Upper lobe of right lung (tissue), 1 donor: ENCODE measurements at regions not wholly inside any gene's neighbourhood (a gene's known extent, or its start where the extent isn't known, plus 50 kb on each side); places are given as distances from the start of the nearest gene placed in this dataset.

ENCODE experiments used
- ATAC-seq: fragments of 200-7000 bp; cut with Tn5 transposase; one replicate; pipeline ENCODE4 v1.9.1; 2020; ENCODE audit warnings: mild to moderate bottlenecking, moderate library complexity
- DNase-seq: peaks from one replicate; pipeline ENCODE4 v3.0.0-alpha.2; 2020
- H3K27ac ChIP-seq: fragments of 200-600 bp; one replicate; pipeline ENCODE4 v1.8.0; 2022
- H3K27me3 ChIP-seq: fragments of 200-600 bp; one replicate; pipeline ENCODE4 v1.8.0; 2022; ENCODE audit warnings: mild to moderate bottlenecking
- H3K36me3 ChIP-seq: fragments of 200-600 bp; one replicate; pipeline ENCODE4 v1.8.0; 2022
- H3K4me1 ChIP-seq: fragments of 200-600 bp; one replicate; pipeline ENCODE4 v1.8.0; 2022
- H3K4me3 ChIP-seq: fragments of 200-600 bp; one replicate; pipeline ENCODE4 v1.8.0; 2022; ENCODE audit warnings: mild to moderate bottlenecking
- H3K9me3 ChIP-seq: fragments of 200-600 bp; one replicate; pipeline ENCODE4 v1.8.0; 2022
- intact Hi-C: fragments of 100-400 bp; cut with DNase I; formaldehyde crosslinking; loops from one replicate; pipeline ENCODE4 v1.11.0; 2022
- TF ChIP-seq, protein P1 (sequence below): fragments of 200-600 bp; IDR thresholded peaks from one replicate; pipeline ENCODE4 v1.8.0; 2022; ENCODE audit warnings: antibody characterized with exemption
- donor health status: DM: no; HTN: yes; CAD: no; lungs with severe emphysema.

DNA sequence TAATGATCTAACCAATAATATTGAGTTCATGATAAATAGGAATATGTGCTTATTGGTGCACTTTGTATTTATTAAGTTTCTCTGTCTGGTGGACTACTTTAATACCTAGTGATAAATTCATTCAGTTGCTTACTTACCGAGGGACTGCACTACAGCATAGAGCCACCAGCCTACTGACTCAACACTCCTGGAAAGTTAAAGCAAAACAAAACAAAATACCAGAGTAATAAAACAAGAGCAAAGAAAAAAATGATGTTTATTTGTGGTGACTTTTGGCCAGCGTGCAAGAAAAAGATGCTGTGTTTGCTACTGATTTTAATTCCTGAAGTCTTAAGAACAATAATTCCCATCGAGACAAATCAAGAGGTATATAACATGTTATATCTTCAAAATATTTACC lies 586.3 kb downstream of the PLA2G4A start:
- Histone ChIP-seq H3K4me3 (no peak overlapping the region), H3K4me1 (no peaks in the 10 kb centered on the region), H3K27me3 (no peaks in the 10 kb centered on the region), H3K9me3 (no peaks in the 10 kb centered on the region), H3K36me3 (no peaks in the 10 kb centered on the region), H3K27ac (no peak overlapping the region)
- DNase-seq (no peak), ATAC-seq (no peak)
- intact Hi-C loops, result no loop called here
- TF ChIP-seq, protein P1, sequence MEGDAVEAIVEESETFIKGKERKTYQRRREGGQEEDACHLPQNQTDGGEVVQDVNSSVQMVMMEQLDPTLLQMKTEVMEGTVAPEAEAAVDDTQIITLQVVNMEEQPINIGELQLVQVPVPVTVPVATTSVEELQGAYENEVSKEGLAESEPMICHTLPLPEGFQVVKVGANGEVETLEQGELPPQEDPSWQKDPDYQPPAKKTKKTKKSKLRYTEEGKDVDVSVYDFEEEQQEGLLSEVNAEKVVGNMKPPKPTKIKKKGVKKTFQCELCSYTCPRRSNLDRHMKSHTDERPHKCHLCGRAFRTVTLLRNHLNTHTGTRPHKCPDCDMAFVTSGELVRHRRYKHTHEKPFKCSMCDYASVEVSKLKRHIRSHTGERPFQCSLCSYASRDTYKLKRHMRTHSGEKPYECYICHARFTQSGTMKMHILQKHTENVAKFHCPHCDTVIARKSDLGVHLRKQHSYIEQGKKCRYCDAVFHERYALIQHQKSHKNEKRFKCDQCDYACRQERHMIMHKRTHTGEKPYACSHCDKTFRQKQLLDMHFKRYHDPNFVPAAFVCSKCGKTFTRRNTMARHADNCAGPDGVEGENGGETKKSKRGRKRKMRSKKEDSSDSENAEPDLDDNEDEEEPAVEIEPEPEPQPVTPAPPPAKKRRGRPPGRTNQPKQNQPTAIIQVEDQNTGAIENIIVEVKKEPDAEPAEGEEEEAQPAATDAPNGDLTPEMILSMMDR, result no peak

DNA sequence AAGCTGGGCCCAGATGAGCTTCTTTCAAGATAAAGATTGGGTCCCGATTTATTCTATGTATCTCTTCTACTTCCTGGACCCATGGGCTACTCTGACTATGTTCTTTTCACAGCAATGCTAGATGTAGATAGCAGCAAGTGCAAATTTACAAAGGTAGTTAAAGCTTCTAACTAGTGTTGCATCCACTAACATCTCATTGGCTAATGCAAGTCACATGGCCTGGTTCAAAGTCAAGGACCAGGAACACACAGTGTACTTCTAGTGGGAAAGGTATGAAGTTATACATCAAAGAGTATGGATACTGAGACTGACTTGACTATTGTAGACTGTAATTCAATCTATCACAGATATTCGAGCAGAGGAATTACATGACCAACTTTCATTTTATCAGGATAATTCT lies 588.8 kb downstream of the PLA2G4A start:
- intact Hi-C loops, result no loop called here
- Histone ChIP-seq H3K9me3 (no peaks in the 10 kb centered on the region), H3K4me3 (no peak overlapping the region), H3K27ac (no peak overlapping the region), H3K4me1 (no peaks in the 10 kb centered on the region), H3K36me3 (no peaks in the 10 kb centered on the region), H3K27me3 (no peaks in the 10 kb centered on the region)
- DNase-seq, result no peak
- ATAC-seq, result no peak
- TF ChIP-seq, protein P1, result no peak

DNA sequence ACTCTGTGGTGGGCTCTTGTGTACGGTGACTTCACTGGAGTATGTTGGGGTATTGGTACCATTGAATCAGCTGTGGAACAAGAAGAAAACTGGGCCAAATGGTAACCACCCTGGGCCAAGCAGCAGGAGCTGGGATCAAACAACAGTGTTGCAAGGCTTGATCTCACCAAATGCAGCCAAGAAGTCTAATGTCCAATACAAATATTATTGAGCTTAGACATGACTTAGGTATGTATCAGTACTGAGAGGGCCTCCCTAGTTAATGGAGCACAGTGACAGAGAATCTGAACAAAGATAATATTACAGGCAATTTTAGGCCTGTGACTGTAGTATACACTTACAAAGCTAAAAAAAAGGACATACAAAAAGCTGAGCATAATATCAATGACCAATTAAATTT lies 604.8 kb downstream of the PLA2G4A start:
- ATAC-seq (no peak), DNase-seq (no peak)
- no peaks in the 10 kb centered on the region for H3K9me3 ChIP-seq
- H3K27me3 ChIP-seq, result no peaks in the 10 kb centered on the region
- H3K36me3 ChIP-seq, result no peaks in the 10 kb centered on the region
- no peak overlapping the region for H3K27ac ChIP-seq
- TF ChIP-seq, protein P1, result no peak
- H3K4me3 ChIP-seq, result no peak overlapping the region
- no peaks in the 10 kb centered on the region for H3K4me1 ChIP-seq
- intact Hi-C loops, result no loop called here

DNA sequence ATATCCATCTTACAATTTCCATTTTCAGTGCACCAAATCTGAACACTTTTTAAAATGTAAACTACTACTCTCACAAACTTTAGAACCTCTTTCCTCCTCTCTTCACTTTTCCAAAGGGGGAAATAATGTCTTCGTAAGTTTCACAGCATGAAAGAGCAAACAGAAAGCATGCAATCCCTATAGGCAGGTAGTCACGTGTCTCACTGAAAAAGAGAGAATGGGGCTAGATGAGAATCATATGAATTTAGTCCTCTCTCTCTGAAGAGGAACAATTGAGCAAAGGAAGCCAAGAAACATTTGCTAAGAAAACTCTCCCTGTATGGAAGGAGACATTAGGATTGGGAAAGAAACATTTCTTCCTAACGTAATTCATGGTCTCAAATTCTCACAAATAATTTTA lies 613.9 kb downstream of the PLA2G4A start:
- no peaks in the 10 kb centered on the region for H3K4me1 ChIP-seq
- ATAC-seq, result no peak
- H3K36me3 ChIP-seq, result no peaks in the 10 kb centered on the region
- TF ChIP-seq, protein P1, result no peak
- intact Hi-C loops, result no loop called here
- no peak overlapping the region for H3K27ac ChIP-seq
- H3K27me3 ChIP-seq, result no peaks in the 10 kb centered on the region
- H3K4me3 ChIP-seq, result no peak overlapping the region
- no peaks in the 10 kb centered on the region for H3K9me3 ChIP-seq
- no peak for DNase-seq

DNA sequence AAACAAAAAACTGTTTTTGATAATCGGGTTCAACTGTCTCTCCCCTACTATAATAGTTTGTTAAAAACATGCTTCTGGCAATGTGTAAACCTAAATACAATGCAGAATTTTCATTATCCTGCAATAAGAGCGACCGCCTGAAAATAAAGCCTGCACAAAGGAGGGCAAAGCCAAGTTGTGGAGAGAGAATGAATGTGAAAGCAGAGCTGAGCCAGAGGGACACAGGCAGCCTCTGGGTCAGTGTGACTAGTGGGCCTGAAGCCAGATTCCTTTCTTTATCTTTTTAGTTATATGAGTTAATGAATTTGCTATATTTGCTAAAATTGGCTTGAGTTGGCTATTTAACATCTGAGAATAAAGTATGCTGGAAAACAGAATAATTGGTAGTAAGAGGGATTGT lies 615.2 kb downstream of the PLA2G4A start:
- Histone ChIP-seq H3K9me3 (no peaks in the 10 kb centered on the region), H3K36me3 (no peaks in the 10 kb centered on the region), H3K27me3 (no peaks in the 10 kb centered on the region), H3K27ac (no peak overlapping the region), H3K4me3 (no peak overlapping the region), H3K4me1 (no peaks in the 10 kb centered on the region)
- intact Hi-C loops, result no loop called here
- ATAC-seq, result no peak
- DNase-seq, result no peak
- TF ChIP-seq, protein P1, result no peak

DNA sequence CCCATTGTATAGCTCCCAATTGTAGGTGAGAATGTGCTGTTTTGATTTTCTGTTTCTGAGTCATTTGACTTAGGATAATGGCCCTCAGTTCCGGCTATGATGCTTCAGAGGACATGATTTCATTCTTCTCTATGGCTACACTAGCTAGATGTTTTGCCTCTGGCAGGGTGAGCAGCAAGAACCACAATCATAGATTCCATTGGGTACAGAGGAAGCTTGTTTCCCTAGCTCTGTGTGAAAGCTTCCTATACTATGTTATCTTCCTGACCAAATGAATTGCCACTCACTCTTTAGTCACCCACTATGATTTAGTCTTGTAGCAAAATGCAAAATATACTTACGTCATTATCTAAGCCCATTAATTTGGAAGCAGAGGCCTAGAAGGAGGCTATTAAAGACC lies 616.3 kb downstream of the PLA2G4A start:
- Histone ChIP-seq H3K4me1 (no peaks in the 10 kb centered on the region), H3K4me3 (no peak overlapping the region), H3K27ac (no peak overlapping the region), H3K9me3 (no peaks in the 10 kb centered on the region), H3K36me3 (no peaks in the 10 kb centered on the region), H3K27me3 (no peaks in the 10 kb centered on the region)
- TF ChIP-seq, protein P1, result no peak
- ATAC-seq (no peak), DNase-seq (no peak)
- intact Hi-C loops, result no loop called here
